ENCODE measurements at regions not wholly inside any gene's neighbourhood (a gene's known extent, or its start where the extent isn't known, plus 50 kb on each side); places are given as distances from the start of the nearest gene placed in this dataset.

- DNase-seq = no peak
Observed at GRCh38 chr20:59404749-59405148, 104.3 kb downstream of the EDN3 start.

GRCh38 chr20:59405226-59406200, 105.1 kb downstream of the EDN3 start:
- no peak for DNase-seq

GRCh38 chr20:59406446-59406845, 106.0 kb downstream of the EDN3 start:
- DNase-seq = no peak

- no peak for DNase-seq
Observed at GRCh38 chr20:59411170-59411569, 110.8 kb downstream of the EDN3 start.

GRCh38 chr20:59411589-59411988, 111.2 kb downstream of the EDN3 start:
- no peak for DNase-seq

- no peak for DNase-seq
Observed at GRCh38 chr20:59412181-59412580, 111.8 kb downstream of the EDN3 start.

- DNase-seq = no peak
Observed at GRCh38 chr20:59412875-59413284, 112.5 kb downstream of the EDN3 start.

- DNase-seq = no peak
Observed at GRCh38 chr20:59413326-59413865, 113.0 kb downstream of the EDN3 start.

GRCh38 chr20:59414936-59415623, 114.7 kb downstream of the EDN3 start:
- no peak for DNase-seq

GRCh38 chr20:59416916-59417315, 116.5 kb downstream of the EDN3 start:
- no peak for DNase-seq

GRCh38 chr20:59421089-59421488, 120.7 kb downstream of the EDN3 start:
- no peak for DNase-seq

GRCh38 chr20:59421920-59422637, 121.7 kb downstream of the EDN3 start:
- DNase-seq = no peak

- no peak for DNase-seq
Observed at GRCh38 chr20:59422872-59423544, 122.6 kb downstream of the EDN3 start.

GRCh38 chr20:59424976-59425375, 124.6 kb downstream of the EDN3 start:
- DNase-seq = no peak

- DNase-seq = no peak
Observed at GRCh38 chr20:59425572-59425971, 125.2 kb downstream of the EDN3 start.

GRCh38 chr20:59428006-59428405, 127.6 kb downstream of the EDN3 start:
- DNase-seq = no peak

GRCh38 chr20:59428441-59429205, 128.2 kb downstream of the EDN3 start:
- DNase-seq = no peak

GRCh38 chr20:59429396-59429795, 129.0 kb downstream of the EDN3 start:
- no peak for DNase-seq

- no peak for DNase-seq
Observed at GRCh38 chr20:59431014-59431413, 130.6 kb downstream of the EDN3 start.

GRCh38 chr20:59434960-59435359, 134.5 kb downstream of the EDN3 start:
- no peak for DNase-seq

- DNase-seq = no peak
Observed at GRCh38 chr20:59435518-59435917, 135.1 kb downstream of the EDN3 start.

- DNase-seq = no peak
Observed at GRCh38 chr20:59437601-59438031, 137.2 kb downstream of the EDN3 start.

Measured in NCI-H526 treated with DMSO at 0.1 percent for 48 hours (cell line).